ENCODE measurements at regions not wholly inside any gene's neighbourhood (a gene's known extent, or its start where the extent isn't known, plus 50 kb on each side); places are given as distances from the start of the nearest gene placed in this dataset.

DNA sequence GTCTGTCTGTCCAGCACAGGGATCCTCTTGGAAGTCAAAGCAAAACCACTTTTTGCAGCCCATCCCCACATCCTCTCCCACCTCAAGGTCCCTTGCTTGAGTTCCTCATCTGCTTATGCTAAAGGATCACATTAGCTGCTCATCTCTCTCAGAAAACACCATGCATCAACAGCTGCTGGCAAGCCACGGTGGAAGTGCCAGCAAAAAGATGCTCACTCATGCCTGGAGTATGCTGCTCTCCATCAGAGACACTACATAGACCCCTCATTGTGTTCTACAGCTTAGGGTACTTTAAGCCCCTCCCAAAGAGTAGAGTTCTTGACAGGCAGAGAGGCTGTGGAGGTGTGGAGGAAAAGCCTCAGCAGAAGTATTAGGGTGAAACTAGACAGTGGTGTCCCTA is 94.6 kb upstream of the COL8A1 start:
- H3K27ac ChIP-seq (ENCODE audit: low read depth, low read length) = no peak overlapping the region
- H3K4me3 ChIP-seq (ENCODE audit: insufficient read depth, low read length) = no peak overlapping the region
- H3K9me3 ChIP-seq (ENCODE audit: low read depth, low read length) = no peaks in the 10 kb centered on the region
- peaks cover 26% of the 10 kb centered on the region for H3K4me1 ChIP-seq (ENCODE audit: insufficient read depth, low read length)
- no peak overlapping the region for H3K4me2 ChIP-seq (ENCODE audit: insufficient read depth, low read length)
- no peaks in the 10 kb centered on the region for H3K36me3 ChIP-seq (ENCODE audit: insufficient read depth, low read length)
- DNase-seq (ENCODE audit: insufficient read length, low spot score, missing footprints) = no peak
- no peak overlapping the region for H2AFZ ChIP-seq (ENCODE audit: low read length)
- no peaks in the 10 kb centered on the region for H3K27me3 ChIP-seq (ENCODE audit: insufficient read depth, low read length)
- H3K79me2 ChIP-seq (ENCODE audit: insufficient read depth, low read length) = no peaks in the 10 kb centered on the region
- TF ChIP-seq, protein P1, sequence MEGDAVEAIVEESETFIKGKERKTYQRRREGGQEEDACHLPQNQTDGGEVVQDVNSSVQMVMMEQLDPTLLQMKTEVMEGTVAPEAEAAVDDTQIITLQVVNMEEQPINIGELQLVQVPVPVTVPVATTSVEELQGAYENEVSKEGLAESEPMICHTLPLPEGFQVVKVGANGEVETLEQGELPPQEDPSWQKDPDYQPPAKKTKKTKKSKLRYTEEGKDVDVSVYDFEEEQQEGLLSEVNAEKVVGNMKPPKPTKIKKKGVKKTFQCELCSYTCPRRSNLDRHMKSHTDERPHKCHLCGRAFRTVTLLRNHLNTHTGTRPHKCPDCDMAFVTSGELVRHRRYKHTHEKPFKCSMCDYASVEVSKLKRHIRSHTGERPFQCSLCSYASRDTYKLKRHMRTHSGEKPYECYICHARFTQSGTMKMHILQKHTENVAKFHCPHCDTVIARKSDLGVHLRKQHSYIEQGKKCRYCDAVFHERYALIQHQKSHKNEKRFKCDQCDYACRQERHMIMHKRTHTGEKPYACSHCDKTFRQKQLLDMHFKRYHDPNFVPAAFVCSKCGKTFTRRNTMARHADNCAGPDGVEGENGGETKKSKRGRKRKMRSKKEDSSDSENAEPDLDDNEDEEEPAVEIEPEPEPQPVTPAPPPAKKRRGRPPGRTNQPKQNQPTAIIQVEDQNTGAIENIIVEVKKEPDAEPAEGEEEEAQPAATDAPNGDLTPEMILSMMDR (IDR thresholded peaks at IDR 0.05; ENCODE audit: extremely low read depth, low read depth, low read length) = no peak
- H4K20me1 ChIP-seq (ENCODE audit: insufficient read depth, low read length) = no peaks in the 10 kb centered on the region

DNA sequence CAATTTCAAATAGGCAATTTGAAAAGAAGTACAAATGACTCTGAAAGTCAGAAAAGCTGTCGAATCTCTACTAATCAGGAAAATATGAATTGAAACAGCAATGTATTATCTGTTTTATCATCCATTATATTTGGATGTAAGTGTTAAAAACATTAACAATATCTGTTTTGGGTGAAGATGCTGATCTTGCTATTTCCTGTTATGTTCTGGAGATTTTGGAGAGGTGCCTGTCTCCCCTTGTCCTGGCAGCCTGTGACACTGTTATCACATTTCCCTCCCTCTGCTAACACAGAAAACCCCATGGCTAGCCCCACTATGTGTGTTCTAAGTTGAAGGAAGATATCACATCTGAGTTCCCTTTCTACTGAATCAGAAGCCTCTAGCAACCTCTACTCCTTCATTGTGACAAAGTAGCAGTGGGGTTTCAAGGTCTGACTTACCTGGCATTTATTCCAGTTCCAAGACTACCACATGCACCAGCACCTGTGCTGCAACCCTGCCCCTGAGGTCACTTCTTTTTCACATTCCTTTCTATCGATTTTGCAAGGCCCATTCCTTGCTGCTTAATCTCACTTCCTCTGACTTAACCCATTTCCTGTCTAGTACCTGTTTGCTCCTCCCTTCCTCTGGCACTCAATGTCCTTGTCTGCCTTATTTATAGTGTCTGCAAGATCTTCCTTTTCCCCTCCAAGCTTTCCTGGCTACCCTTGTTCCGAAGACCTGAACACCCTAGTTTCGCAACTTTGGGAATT is 95.5 kb upstream of the COL8A1 start:
- TF ChIP-seq, protein P1 (IDR thresholded peaks at IDR 0.05; ENCODE audit: extremely low read depth, low read depth, low read length) = no peak
- H3K4me1 ChIP-seq (ENCODE audit: insufficient read depth, low read length) = peaks cover 20% of the 10 kb centered on the region
- no peaks in the 10 kb centered on the region for H4K20me1 ChIP-seq (ENCODE audit: insufficient read depth, low read length)
- no peaks in the 10 kb centered on the region for H3K36me3 ChIP-seq (ENCODE audit: insufficient read depth, low read length)
- DNase-seq (ENCODE audit: insufficient read length, low spot score, missing footprints) = no peak
- H3K4me3 ChIP-seq (ENCODE audit: insufficient read depth, low read length) = no peak overlapping the region
- no peaks in the 10 kb centered on the region for H3K27me3 ChIP-seq (ENCODE audit: insufficient read depth, low read length)
- H3K79me2 ChIP-seq (ENCODE audit: insufficient read depth, low read length) = no peaks in the 10 kb centered on the region
- H3K4me2 ChIP-seq (ENCODE audit: insufficient read depth, low read length) = no peak overlapping the region
- H3K9me3 ChIP-seq (ENCODE audit: low read depth, low read length) = no peaks in the 10 kb centered on the region
- H2AFZ ChIP-seq (ENCODE audit: low read length) = no peak overlapping the region
- H3K27ac ChIP-seq (ENCODE audit: low read depth, low read length) = no peak overlapping the region

DNA sequence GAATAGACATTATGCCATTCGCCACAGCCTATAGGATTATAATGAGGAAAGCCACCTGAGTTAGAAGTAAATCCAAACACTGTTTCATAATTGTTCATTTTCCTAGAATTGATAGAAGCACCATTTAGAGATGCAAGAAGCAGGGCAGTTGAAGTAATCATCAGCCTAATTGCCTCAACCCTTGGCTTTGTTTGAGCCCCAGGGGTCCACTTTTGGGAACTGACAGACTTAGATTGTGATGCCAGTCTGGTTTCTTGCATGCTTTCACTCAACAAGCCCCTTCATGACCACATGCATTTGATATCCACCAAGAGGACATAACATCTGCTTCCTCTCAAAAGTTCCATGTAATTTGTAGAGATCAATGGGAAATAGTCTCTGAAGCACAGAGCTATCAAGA is 97.2 kb upstream of the COL8A1 start:
- H3K27me3 ChIP-seq (ENCODE audit: insufficient read depth, low read length) = no peaks in the 10 kb centered on the region
- H3K36me3 ChIP-seq (ENCODE audit: insufficient read depth, low read length) = no peaks in the 10 kb centered on the region
- no peaks in the 10 kb centered on the region for H4K20me1 ChIP-seq (ENCODE audit: insufficient read depth, low read length)
- DNase-seq (ENCODE audit: insufficient read length, low spot score, missing footprints) = no peak
- TF ChIP-seq, protein P1 (IDR thresholded peaks at IDR 0.05; ENCODE audit: extremely low read depth, low read depth, low read length) = no peak
- H3K4me1 ChIP-seq (ENCODE audit: insufficient read depth, low read length) = peaks cover 34% of the 10 kb centered on the region
- no peak overlapping the region for H3K4me2 ChIP-seq (ENCODE audit: insufficient read depth, low read length)
- H3K4me3 ChIP-seq (ENCODE audit: insufficient read depth, low read length) = no peak overlapping the region
- no peak overlapping the region for H2AFZ ChIP-seq (ENCODE audit: low read length)
- H3K79me2 ChIP-seq (ENCODE audit: insufficient read depth, low read length) = no peaks in the 10 kb centered on the region
- no peaks in the 10 kb centered on the region for H3K9me3 ChIP-seq (ENCODE audit: low read depth, low read length)
- H3K27ac ChIP-seq (ENCODE audit: low read depth, low read length) = no peak overlapping the region

DNA sequence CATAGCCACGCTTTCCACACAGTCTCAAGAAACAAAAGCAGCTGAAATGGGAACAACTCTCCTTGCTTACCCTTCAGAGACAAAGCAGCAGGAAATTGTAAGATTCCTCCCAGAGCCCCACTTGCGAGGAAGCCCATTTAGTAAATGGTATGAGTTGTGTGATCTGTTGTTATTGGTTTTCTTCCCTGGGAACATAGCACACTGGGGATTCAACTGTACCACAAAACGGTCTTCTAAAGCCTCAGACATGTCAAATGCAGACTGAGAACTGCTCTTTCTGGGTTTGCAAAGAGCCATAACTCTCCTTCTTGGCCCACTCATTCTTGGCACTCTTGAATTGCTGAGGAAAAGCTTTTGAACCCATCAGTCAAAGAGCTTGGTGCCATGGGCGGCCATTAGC is 101.0 kb upstream of the COL8A1 start:
- peak overlapping the region; percentile 22 for H3K4me2 ChIP-seq (ENCODE audit: insufficient read depth, low read length)
- peak overlapping the region; percentile 19 for H3K27ac ChIP-seq (ENCODE audit: low read depth, low read length)
- TF ChIP-seq, protein P1 (IDR thresholded peaks at IDR 0.05; ENCODE audit: extremely low read depth, low read depth, low read length) = no peak
- H4K20me1 ChIP-seq (ENCODE audit: insufficient read depth, low read length) = no peaks in the 10 kb centered on the region
- no peaks in the 10 kb centered on the region for H3K27me3 ChIP-seq (ENCODE audit: insufficient read depth, low read length)
- H3K4me1 ChIP-seq (ENCODE audit: insufficient read depth, low read length) = peaks cover 23% of the 10 kb centered on the region
- H3K79me2 ChIP-seq (ENCODE audit: insufficient read depth, low read length) = no peaks in the 10 kb centered on the region
- H2AFZ ChIP-seq (ENCODE audit: low read length) = peak overlapping the region; percentile 90
- H3K9me3 ChIP-seq (ENCODE audit: low read depth, low read length) = no peaks in the 10 kb centered on the region
- DNase-seq (ENCODE audit: insufficient read length, low spot score, missing footprints) = no peak
- H3K36me3 ChIP-seq (ENCODE audit: insufficient read depth, low read length) = no peaks in the 10 kb centered on the region
- H3K4me3 ChIP-seq (ENCODE audit: insufficient read depth, low read length) = peak overlapping the region; percentile 3

All from osteoblast (primary cell).